GM19351 (cell line): ENCODE measurements at regions not wholly inside any gene's neighbourhood (a gene's known extent, or its start where the extent isn't known, plus 50 kb on each side); places are given as distances from the start of the nearest gene placed in this dataset.
"Not testable (repeated sequence)": the region's sequence is repeated elsewhere in the genome, so short reads cannot be mapped to it uniquely, and the experiment has no call there.

Experiments
- ATAC-seq: cut with Tn5 transposase; IDR thresholded peaks from one replicate; pipeline ENCODE4 v1.9.1; 2021; ENCODE audit warnings: mild to moderate bottlenecking, moderate library complexity; ENCODE audit not compliant: unreplicated experiment

- ATAC-seq: no peak
Observed at GRCh38 chr3:145581694-145582093, 579.3 kb downstream of the PLOD2 start.

GRCh38 chr3:145604851-145605250, 556.1 kb downstream of the PLOD2 start:
- ATAC-seq: no peak

GRCh38 chr3:145620002-145620401, 541.0 kb downstream of the PLOD2 start:
- ATAC-seq: no peak

DNA sequence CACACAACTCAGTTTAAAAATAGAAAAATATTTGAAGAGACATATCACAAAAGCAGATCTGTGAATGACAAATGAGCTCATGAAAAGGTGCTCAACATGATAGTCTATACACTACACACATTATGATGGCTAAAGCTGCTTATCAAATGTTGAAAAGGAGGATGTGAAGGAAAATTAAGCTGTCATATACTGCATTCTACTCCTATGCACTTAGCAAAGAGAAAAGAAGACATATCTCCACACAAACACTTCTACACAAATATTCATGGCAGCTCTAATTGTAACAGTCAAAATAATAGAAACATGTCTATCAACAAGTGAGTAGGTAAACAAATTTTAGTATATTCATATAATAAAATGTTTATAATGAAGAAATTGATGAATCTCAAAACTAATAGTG, 540.5 kb downstream of the PLOD2 start:
- ATAC-seq: no peak

- ATAC-seq: no peak
Observed at GRCh38 chr3:145623349-145623748, 537.6 kb downstream of the PLOD2 start.

DNA sequence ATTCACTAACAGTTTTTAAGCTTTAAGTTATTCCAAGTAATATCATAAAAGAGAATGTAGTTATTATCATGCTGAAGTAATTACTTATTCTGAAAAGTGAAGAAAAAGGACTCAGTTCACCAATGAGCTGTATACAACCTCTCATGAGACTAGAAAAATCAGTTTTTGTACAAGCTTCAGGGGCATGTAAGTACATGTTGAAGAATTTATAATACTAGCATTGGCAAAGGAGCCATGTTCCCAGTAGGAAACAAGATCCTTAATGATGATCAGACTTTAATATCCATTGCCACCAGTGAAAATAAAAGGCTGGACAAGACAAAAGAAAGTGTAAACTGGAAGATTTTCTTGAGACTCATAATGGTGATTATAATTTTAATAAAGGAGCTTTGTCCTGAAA, 532.8 kb downstream of the PLOD2 start:
- ATAC-seq: no peak

DNA sequence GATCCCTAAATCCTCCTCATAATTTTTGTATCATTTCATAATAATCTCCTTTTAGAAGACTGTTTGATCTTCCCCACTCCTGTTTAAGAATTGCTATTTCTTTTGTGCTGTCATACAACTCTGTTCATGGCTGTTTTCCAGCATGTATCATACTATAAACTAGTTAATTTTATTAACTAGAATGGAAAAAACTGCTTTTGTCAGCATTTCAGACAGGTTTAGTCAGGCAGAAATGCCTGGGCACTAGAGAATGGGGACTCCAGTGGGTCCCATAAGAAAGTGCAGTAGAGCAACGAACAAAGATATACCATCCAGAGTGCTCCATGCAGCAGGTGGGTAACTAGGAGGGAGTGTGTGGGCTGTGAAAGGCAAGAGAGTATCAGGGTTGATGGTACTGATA, 523.9 kb downstream of the PLOD2 start:
- ATAC-seq: no peak

- ATAC-seq: no peak
Observed at GRCh38 chr3:145639003-145639606, 521.9 kb downstream of the PLOD2 start.

- no peak for ATAC-seq
Observed at GRCh38 chr3:145639875-145640274, 521.1 kb downstream of the PLOD2 start.

- ATAC-seq: no peak
Observed at GRCh38 chr3:145648396-145648795, 512.6 kb downstream of the PLOD2 start.

DNA sequence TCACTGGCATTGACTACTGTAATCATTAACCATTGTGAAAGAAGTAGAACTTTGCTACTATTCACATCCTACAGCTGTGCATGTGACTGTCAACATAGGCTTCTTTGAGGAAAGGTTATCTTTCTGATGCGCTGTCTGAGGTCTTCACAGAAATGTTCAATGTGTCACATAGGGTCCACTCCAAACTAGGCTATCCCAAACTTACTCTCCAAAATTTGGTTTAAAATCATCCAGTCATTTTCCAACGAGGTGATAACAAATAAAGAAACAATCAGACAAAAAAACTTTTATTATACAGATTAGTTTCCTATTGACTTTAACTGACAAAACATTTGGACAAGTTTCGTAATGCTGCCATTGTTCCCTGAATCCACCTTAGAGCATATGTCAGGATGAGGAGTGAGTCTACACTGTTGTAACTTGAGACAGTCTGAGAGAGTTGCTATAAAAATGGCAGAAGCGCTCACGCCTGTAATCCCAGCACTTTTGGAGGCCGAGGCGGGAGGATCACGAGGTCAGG, 511.6 kb downstream of the PLOD2 start:
- ATAC-seq: no peak

DNA sequence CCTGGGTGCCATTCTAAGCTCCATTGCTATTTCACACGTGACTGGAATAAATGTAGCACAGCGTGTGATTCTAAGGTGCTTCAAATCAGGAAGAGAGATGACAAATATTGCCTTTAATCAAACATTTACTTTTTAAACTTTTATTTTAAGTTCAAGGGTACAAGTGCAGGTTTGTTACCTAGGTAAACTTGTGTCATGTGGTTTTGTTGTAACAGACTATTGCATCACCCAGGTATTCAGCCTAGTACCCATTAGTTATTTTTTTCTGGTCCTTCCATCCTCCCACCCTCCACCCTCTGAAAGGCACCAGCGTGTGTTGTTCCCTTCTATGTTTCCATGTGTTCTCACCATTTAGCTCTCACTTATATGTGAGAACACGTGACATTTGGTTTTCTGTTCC, 510.8 kb downstream of the PLOD2 start:
- ATAC-seq: no peak

DNA sequence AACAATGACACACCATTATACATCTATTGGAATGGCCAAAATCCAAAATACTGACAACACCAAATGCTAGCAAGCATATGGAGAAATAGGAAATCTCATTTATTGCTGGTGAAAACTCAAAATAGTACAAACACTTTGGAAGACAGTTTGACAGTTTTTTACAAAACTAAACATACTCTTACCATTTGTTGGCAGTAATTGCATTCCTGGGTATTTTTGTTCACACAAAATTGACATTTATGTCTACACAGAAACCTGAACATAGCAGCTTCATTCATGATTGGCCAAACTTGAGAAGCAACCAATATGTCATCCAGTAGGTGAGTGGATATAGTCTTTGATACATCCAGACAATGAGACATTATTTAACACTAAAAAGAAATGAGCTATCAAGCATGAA, 489.9 kb downstream of the PLOD2 start:
- ATAC-seq: no peak

DNA sequence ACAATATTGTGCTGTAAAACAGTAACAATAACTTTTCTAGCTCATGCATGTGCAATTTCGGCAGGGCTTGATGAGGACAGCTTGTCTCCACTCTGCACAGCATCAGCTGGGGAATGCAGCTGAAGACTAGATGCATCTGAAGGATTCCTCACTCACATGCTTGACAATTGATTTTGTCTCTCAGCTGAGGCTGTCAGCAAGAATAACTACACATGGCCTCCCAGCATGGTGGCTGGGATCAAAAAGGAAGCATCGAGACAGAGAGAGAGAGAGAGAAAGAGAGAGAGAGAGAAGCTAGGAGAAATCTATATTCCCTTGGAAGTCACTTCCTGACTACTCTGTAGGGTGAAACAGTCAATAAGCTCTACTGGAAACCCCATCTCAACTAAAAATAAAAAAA, 487.1 kb downstream of the PLOD2 start:
- no peak for ATAC-seq

DNA sequence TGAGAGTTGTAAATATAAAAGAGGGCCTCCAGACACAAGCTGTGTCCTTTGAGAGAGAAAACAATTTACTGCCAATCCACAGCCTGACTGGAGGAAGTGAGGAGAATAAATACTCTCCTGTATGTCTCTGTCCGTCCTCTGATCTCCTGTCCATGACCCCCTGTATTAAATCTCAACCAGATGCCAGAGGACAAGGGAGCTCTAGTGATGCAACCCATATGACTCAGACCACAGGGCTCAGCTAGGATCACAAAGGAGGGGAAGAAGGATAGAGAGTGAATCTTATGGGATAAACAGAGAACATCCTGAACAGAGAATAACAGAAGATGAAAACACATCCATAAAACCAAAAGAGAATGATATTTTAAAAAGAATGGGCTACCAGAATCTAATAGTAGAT, 482.6 kb downstream of the PLOD2 start:
- ATAC-seq: no peak

- no peak for ATAC-seq
Observed at GRCh38 chr3:145681181-145681580, 479.8 kb downstream of the PLOD2 start.

GRCh38 chr3:145687978-145688377, 473.0 kb downstream of the PLOD2 start:
- not testable (repeated sequence) for ATAC-seq

GRCh38 chr3:145692751-145693150, 468.2 kb downstream of the PLOD2 start:
- ATAC-seq: no peak

- no peak for ATAC-seq
Observed at GRCh38 chr3:145696011-145696410, 465.0 kb downstream of the PLOD2 start.

DNA sequence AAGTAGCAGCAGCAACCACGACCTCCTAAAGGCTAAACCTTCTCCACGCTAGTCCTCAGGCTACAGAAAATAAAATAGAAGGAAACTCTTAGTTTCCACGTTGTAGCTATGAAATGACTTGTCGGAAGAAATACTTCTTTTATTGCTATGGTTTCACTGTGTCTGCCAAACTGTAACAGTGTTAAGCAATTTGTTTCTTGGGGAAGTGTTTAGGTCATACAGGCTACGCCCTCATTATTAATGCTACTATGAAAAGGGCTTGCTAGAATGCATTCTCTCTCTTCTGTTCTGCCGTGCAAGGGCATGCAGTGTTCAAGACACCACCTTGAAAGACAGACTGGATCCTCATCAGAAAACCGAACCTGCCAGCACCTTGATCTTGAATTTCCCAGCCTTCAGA, 462.7 kb downstream of the PLOD2 start:
- no peak for ATAC-seq

GRCh38 chr3:145698749-145699148, 462.2 kb downstream of the PLOD2 start:
- ATAC-seq: no peak

GRCh38 chr3:145704020-145704419, 457.0 kb downstream of the PLOD2 start:
- ATAC-seq: no peak

DNA sequence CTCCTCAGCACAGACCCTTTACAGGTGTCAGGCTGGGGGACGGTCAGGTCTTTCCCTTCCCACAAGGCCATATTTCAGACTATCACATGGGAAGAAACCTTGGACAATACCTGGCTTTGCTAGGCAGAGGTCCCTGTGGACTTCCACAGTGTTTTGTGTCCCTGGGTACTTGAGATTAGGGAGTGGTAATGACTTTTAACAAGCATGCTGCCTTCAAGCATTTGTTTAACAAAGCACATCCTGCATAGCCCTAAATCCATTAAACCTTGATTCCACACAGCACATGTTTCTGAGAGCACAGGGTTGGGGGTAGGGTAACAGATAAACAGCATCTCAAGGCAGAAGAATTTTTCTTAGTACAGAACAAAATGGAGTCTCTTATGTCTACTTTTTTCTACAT, 451.2 kb downstream of the PLOD2 start:
- not testable (repeated sequence) for ATAC-seq
